B cell (primary cell): ENCODE measurements at regions not wholly inside any gene's neighbourhood (a gene's known extent, or its start where the extent isn't known, plus 50 kb on each side); places are given as distances from the start of the nearest gene placed in this dataset.

Source experiments
- ATAC-seq: fragments of 200-7000 bp; cut with Tn5 transposase; one replicate; pipeline ENCODE4 v1.10.0; 2021; ENCODE audit warnings: low read depth, mild to moderate bottlenecking, moderate number of reproducible peaks, moderate library complexity
- CTCF ChIA-PET: fragments of 350-600 bp; sonication (Branson Sonifier 250); formaldehyde crosslinking; loops from one replicate; lab custom pipeline; 2021; ENCODE audit warnings: antibody characterized with exemption, inconsistent platforms; lab: Charles Lee
- POLR2A ChIA-PET: fragments of 350-600 bp; sonication (Branson Sonifier 250); formaldehyde crosslinking; loops from one replicate; lab custom pipeline; 2021; ENCODE audit warnings: antibody characterized with exemption; lab: Charles Lee
- DNase-seq: peaks from one replicate; pipeline ENCODE4 v3.0.0; 2013
- H2AFZ ChIP-seq: 2 replicates; pipeline ENCODE4 v1.6.1; 2012; ENCODE audit warnings: mild to moderate bottlenecking, low read depth, low read length; ENCODE audit not compliant: insufficient read depth, poor library complexity, severe bottlenecking
- H3K27ac ChIP-seq, 2 donors: 1 replicate in 1 of 2; 2 replicates in 1 of 2; pipeline ENCODE4 v1.5.1; 2012 to 2013; ENCODE audit warnings: low read length in 2 of 2, mild to moderate bottlenecking in 2 of 2, moderate library complexity in 1 of 2
- H3K27me3 ChIP-seq, 4 experiments: fragments of 200-600 bp in 1 of 4; sonication (generic) in 1 of 4; replicated peaks in 1 of 4; 1 replicate in 2 of 4; 2 replicates in 2 of 4; pipeline versions ENCODE4 v1.6.1 to v1.7.0; 2013 to 2016; ENCODE audit warnings: low read length in 3 of 4, mild to moderate bottlenecking in 2 of 4, mixed read lengths in 1 of 4, moderate library complexity in 1 of 4; ENCODE audit not compliant: insufficient read depth in 4 of 4, control insufficient read depth in 3 of 4; ENCODE audit errors: control extremely low read depth in 1 of 4
- H3K36me3 ChIP-seq, 2 experiments: replicated peaks in 1 of 2; 1 replicate in 1 of 2; 2 replicates in 1 of 2; pipeline versions ENCODE4 v1.6.1 to v1.7.1; 2013; ENCODE audit warnings: low read length in 1 of 2; ENCODE audit not compliant: insufficient read depth in 2 of 2, control insufficient read depth in 1 of 2; ENCODE audit errors: control extremely low read depth in 1 of 2, extremely low read depth in 1 of 2
- H3K4me1 ChIP-seq, 2 donors: fragments of 200-600 bp in 1 of 2; sonication (generic) in 1 of 2; 1 replicate in 1 of 2; 2 replicates in 1 of 2; pipeline versions ENCODE4 v1.5.1 to v1.6.1; 2013 to 2017; ENCODE audit warnings: low read length in 2 of 2; ENCODE audit not compliant: control insufficient read depth in 2 of 2, insufficient read depth in 2 of 2
- H3K4me2 ChIP-seq: replicated peaks from 2 replicates; pipeline ENCODE3; 2012; ENCODE audit warnings: mild to moderate bottlenecking, low read depth, low read length; ENCODE audit not compliant: poor library complexity, severe bottlenecking
- H3K4me3 ChIP-seq, 5 experiments: fragments of 200-600 bp in 1 of 5; sonication (generic) in 1 of 5; 1 replicate in 3 of 5; 2 replicates in 2 of 5; pipeline versions ENCODE4 v1.5.1 to v1.7.0; 2011 to 2016; ENCODE audit warnings: low read length in 4 of 5, mild to moderate bottlenecking in 4 of 5, low read depth in 2 of 5, control low read depth in 1 of 5, moderate library complexity in 1 of 5; ENCODE audit not compliant: insufficient read depth in 1 of 5; ENCODE audit errors: control extremely low read depth in 1 of 5, extremely low read depth in 1 of 5
- H3K79me2 ChIP-seq: fragments of 200-600 bp; sonication (generic); one replicate; pipeline ENCODE4 v1.6.0; 2016; ENCODE audit warnings: low read length; ENCODE audit not compliant: control insufficient read depth, insufficient read depth
- H3K9ac ChIP-seq: fragments of 200-600 bp; sonication (generic); 2 replicates; pipeline ENCODE4 v1.6.1; 2017; ENCODE audit warnings: mild to moderate bottlenecking, low read length, moderate library complexity
- H3K9me3 ChIP-seq, 3 donors: one replicate each; pipeline versions ENCODE4 v1.6.1 to v1.7.1; 2013; ENCODE audit warnings: low read length in 2 of 3; ENCODE audit not compliant: control insufficient read depth in 2 of 3, insufficient read depth in 1 of 3; ENCODE audit errors: control extremely low read depth in 1 of 3
- H4K20me1 ChIP-seq: 2 replicates; pipeline ENCODE4 v1.6.0; 2012; ENCODE audit warnings: mild to moderate bottlenecking, low read length; ENCODE audit not compliant: insufficient read depth, control insufficient read depth, poor library complexity, severe bottlenecking
- H3K27ac Mint-ChIP-seq: one replicate; pipeline ENCODE4 v1.8.0; 2021; ENCODE audit warnings: mixed read lengths
- H3K27me3 Mint-ChIP-seq: one replicate; pipeline ENCODE4 v1.8.0; 2021; ENCODE audit warnings: mixed read lengths
- H3K4me1 Mint-ChIP-seq: one replicate; pipeline ENCODE4 v1.8.0; 2021; ENCODE audit warnings: mixed read lengths
- H3K4me3 Mint-ChIP-seq: one replicate; pipeline ENCODE4 v1.8.0; 2021; ENCODE audit warnings: mixed read lengths
- H3K9me3 Mint-ChIP-seq: one replicate; pipeline ENCODE4 v1.8.0; 2022; ENCODE audit warnings: mixed read lengths; ENCODE audit not compliant: insufficient read depth
- CTCF ChIP-seq: fragments of 200-600 bp; IDR thresholded peaks from one replicate; pipeline ENCODE4 v1.8.0; 2022; ENCODE audit warnings: antibody characterized with exemption, mild to moderate bottlenecking
- EZH2 ChIP-seq: IDR thresholded peaks from 2 replicates; pipeline ENCODE4 v1.6.1; 2012; ENCODE audit warnings: borderline replicate concordance, low read depth, mild to moderate bottlenecking, moderate library complexity, low read length; ENCODE audit not compliant: insufficient read depth, poor library complexity, severe bottlenecking
- WGBS: methylation state at CpG from one replicate; pipeline ENCODE4 v1.1.5; 2013; ENCODE audit warnings: missing lambda C conversion rate; ENCODE audit not compliant: insufficient coverage; 5-methylcytosine and 5-hydroxymethylcytosine counted together
- intact Hi-C: fragments of 100-400 bp; cut with micrococcal nuclease; formaldehyde crosslinking; loops from one replicate; pipeline ENCODE4 v1.10.0; 2022

- CTCF ChIA-PET, result no interaction called here
- H3K4me1 Mint-ChIP-seq, result peaks cover 3% of the 10 kb centered on the region
- TF ChIP-seq CTCF, result no peak
- no peak for TF ChIP-seq EZH2
- Histone ChIP-seq H2AFZ (no peak overlapping the region), H3K9ac (no peak overlapping the region), H3K27ac (no peak overlapping the region), H3K36me3 (no peaks in the 10 kb centered on the region), H3K79me2 (no peaks in the 10 kb centered on the region), H3K27me3 (no peaks in the 10 kb centered on the region), H3K4me1 (no peaks in the 10 kb centered on the region), H3K4me2 (no peak overlapping the region), H4K20me1 (no peaks in the 10 kb centered on the region), H3K4me3 (no peak overlapping the region), H3K9me3 (no peaks in the 10 kb centered on the region)
- no peaks in the 10 kb centered on the region for H3K27me3 Mint-ChIP-seq
- H3K27ac Mint-ChIP-seq, result no peak overlapping the region
- no peak overlapping the region for H3K4me3 Mint-ChIP-seq
- DNase-seq (no peak), ATAC-seq (no peak)
- H3K9me3 Mint-ChIP-seq, result no peaks in the 10 kb centered on the region
- intact Hi-C loops, result no loop called here
- no CpG with 5 or more reads among the region's 1 CpG for WGBS
- POLR2A ChIA-PET, result no interaction called here
Observed at GRCh38 chr6:112470950-112471349, 123.8 kb downstream of the RFPL4B start.

- H3K9me3 ChIP-seq, result no peaks in the 10 kb centered on the region
- CTCF ChIA-PET, result interaction anchor here (1.3 kb wide), 1 partner anchor 12 kb away, joined by 3 read pairs; no protein-coding TSS in a partner anchor
- intact Hi-C loops, result no loop called here
Observed at GRCh38 chr6:112475083-112475482, 128.0 kb downstream of the RFPL4B start.

More at GRCh38 chr6:112475083-112475482, 128.0 kb downstream of the RFPL4B start:
- H3K27me3 Mint-ChIP-seq, result no peaks in the 10 kb centered on the region
- POLR2A ChIA-PET, result no interaction called here
- Histone ChIP-seq H3K4me1 (no peaks in the 10 kb centered on the region), H3K79me2 (no peaks in the 10 kb centered on the region), H3K4me3 (no peak overlapping the region), H3K27ac (no peak overlapping the region), H3K27me3 (no peaks in the 10 kb centered on the region), H2AFZ (no peak overlapping the region), H3K36me3 (no peaks in the 10 kb centered on the region), H3K4me2 (no peak overlapping the region), H3K9ac (no peak overlapping the region), H4K20me1 (no peaks in the 10 kb centered on the region)
- H3K9me3 Mint-ChIP-seq, result no peaks in the 10 kb centered on the region
- no peak overlapping the region for H3K27ac Mint-ChIP-seq
- H3K4me1 Mint-ChIP-seq, result no peaks in the 10 kb centered on the region
- ATAC-seq (no peak), DNase-seq (no peak)
- H3K4me3 Mint-ChIP-seq, result no peak overlapping the region
- no peak for TF ChIP-seq EZH2
- no peak for TF ChIP-seq CTCF
